GM12878 (cell line): ENCODE measurements at regions not wholly inside any gene's neighbourhood (a gene's known extent, or its start where the extent isn't known, plus 50 kb on each side); places are given as distances from the start of the nearest gene placed in this dataset.

Experiments used
- CTCF ChIP-seq, 3 experiments: IDR thresholded peaks in 2 of 3; conservative IDR thresholded peaks in 1 of 3; 2 replicates each; pipeline ENCODE4 v1.5.1; 2011; ENCODE audit warnings: low read depth in 3 of 3, low read length in 3 of 3, mild to moderate bottlenecking in 3 of 3, control low read depth in 2 of 3, moderate library complexity in 2 of 3, inconsistent platforms in 1 of 3, mixed read lengths in 1 of 3; ENCODE audit not compliant: control insufficient read depth in 2 of 3, insufficient read depth in 1 of 3; ENCODE audit errors: extremely low read depth in 1 of 3
- E2F4 ChIP-seq: IDR thresholded peaks from 2 replicates; pipeline ENCODE4 v1.6.1; 2012; ENCODE audit warnings: low read depth, low read length, improper control_type of control experiment
- PRDM15 ChIP-seq: fragments of 450-650 bp; formaldehyde crosslinking; IDR thresholded peaks from 2 replicates; pipeline ENCODE4 v1.4.0; 2020; ENCODE audit warnings: mild to moderate bottlenecking, moderate library complexity
- RAD21 ChIP-seq: IDR thresholded peaks from 2 replicates; pipeline ENCODE4 v1.6.1; 2011; ENCODE audit warnings: mild to moderate bottlenecking, low read depth, low read length, moderate library complexity; ENCODE audit not compliant: insufficient read depth
- SRF ChIP-seq, 2 experiments: IDR thresholded peaks; 2 replicates each; pipeline ENCODE4 v1.6.1; 2011; ENCODE audit warnings: low read depth in 2 of 2, low read length in 2 of 2, mild to moderate bottlenecking in 1 of 2, moderate library complexity in 1 of 2
- USF1 ChIP-seq: IDR thresholded peaks from 2 replicates; pipeline ENCODE4 v1.6.1; 2011; ENCODE audit warnings: borderline replicate concordance, low read depth, mild to moderate bottlenecking, moderate library complexity, mixed read lengths, low read length; ENCODE audit not compliant: insufficient read depth; ENCODE audit errors: extremely low read length

- no peak for TF ChIP-seq CTCF (IDR thresholded peaks at IDR 0.05 in 2 of 3, conservative IDR thresholded peaks at IDR 0.05 in 1 of 3; ENCODE audit: control insufficient read depth in 2 of 3, extremely low read depth in 1 of 3, insufficient read depth in 1 of 3, low read depth in 3 of 3, low read length in 3 of 3)
- TF ChIP-seq E2F4: no peak
- TF ChIP-seq PRDM15 (CRISPR knock-in tag): no peak
- no peak for TF ChIP-seq USF1
- TF ChIP-seq RAD21: no peak
- no peak for TF ChIP-seq SRF (IDR thresholded peaks at IDR 0.05; ENCODE audit: low read depth in 2 of 2, low read length in 2 of 2)
These were observed 419.8 kb downstream of the CETN3 start for GRCh38 chr5:89989776-89990175.
